ENCODE measurements at regions not wholly inside any gene's neighbourhood (a gene's known extent, or its start where the extent isn't known, plus 50 kb on each side); places are given as distances from the start of the nearest gene placed in this dataset.

DNA sequence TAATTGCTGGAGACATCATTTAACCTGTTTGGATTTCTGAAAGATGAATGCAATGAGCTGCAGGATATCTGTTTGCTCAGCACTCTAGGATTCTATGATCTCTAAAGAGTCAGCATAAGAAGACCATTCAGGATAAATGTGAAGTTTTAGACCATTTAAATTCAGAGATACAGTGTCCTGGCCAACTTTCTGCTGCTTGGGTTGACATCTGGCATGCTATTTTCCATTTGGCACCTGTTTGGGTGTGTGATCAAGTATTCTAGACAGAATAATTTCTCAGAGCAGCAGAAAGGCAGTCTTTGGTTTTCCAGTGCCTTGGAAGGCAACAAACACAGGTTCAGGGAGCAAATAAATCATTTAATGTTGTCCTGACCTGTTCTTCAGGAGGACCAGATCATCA, 144.8 kb upstream of the NDUFV2 start:
- H3K36me3 ChIP-seq: no peaks in the 10 kb centered on the region
- DNase-seq (no peak), ATAC-seq (no peak)
- no peaks in the 10 kb centered on the region for H3K4me1 ChIP-seq
- no peak overlapping the region for H3K4me3 ChIP-seq
- no peak for TF ChIP-seq CTCF (IDR thresholded peaks at IDR 0.05)
- no peak overlapping the region for H3K27ac ChIP-seq
- no peaks in the 10 kb centered on the region for H3K9me3 ChIP-seq
- H3K27me3 ChIP-seq: no peaks in the 10 kb centered on the region
- intact Hi-C loops (cut with DNase I): no loop called here

- Histone ChIP-seq H3K36me3 (no peaks in the 10 kb centered on the region), H3K4me3 (no peak overlapping the region), H3K9me3 (no peaks in the 10 kb centered on the region), H3K27me3 (no peaks in the 10 kb centered on the region), H3K27ac (no peak overlapping the region), H3K4me1 (no peaks in the 10 kb centered on the region)
- no peak for DNase-seq
- no peak for TF ChIP-seq CTCF (IDR thresholded peaks at IDR 0.05)
- no peak for ATAC-seq
- intact Hi-C loops (cut with DNase I): no loop called here
These were observed 143.8 kb upstream of the NDUFV2 start for GRCh38 chr18:8958660-8959059.

- intact Hi-C loops (cut with DNase I): no loop called here
- no peak for DNase-seq
- Histone ChIP-seq H3K4me1 (no peaks in the 10 kb centered on the region), H3K27me3 (no peaks in the 10 kb centered on the region), H3K27ac (no peak overlapping the region), H3K9me3 (no peaks in the 10 kb centered on the region), H3K36me3 (no peaks in the 10 kb centered on the region), H3K4me3 (no peak overlapping the region)
- no peak for TF ChIP-seq CTCF (IDR thresholded peaks at IDR 0.05)
- peak; percentile 51 for ATAC-seq
These were observed 142.9 kb upstream of the NDUFV2 start for GRCh38 chr18:8959551-8960135.

GRCh38 chr18:8960740-8961657, 141.5 kb upstream of the NDUFV2 start:
- no peaks in the 10 kb centered on the region for H3K36me3 ChIP-seq
- no peak for DNase-seq
- no peaks in the 10 kb centered on the region for H3K27me3 ChIP-seq
- ATAC-seq: peak; percentile 84
- TF ChIP-seq CTCF (IDR thresholded peaks at IDR 0.05): no peak
- no peaks in the 10 kb centered on the region for H3K4me1 ChIP-seq
- H3K4me3 ChIP-seq: no peak overlapping the region
- H3K9me3 ChIP-seq: no peaks in the 10 kb centered on the region
- intact Hi-C loops (cut with DNase I): no loop called here
- peak overlapping the region in 1 of 2 donors; percentile 14 for H3K27ac ChIP-seq

DNA sequence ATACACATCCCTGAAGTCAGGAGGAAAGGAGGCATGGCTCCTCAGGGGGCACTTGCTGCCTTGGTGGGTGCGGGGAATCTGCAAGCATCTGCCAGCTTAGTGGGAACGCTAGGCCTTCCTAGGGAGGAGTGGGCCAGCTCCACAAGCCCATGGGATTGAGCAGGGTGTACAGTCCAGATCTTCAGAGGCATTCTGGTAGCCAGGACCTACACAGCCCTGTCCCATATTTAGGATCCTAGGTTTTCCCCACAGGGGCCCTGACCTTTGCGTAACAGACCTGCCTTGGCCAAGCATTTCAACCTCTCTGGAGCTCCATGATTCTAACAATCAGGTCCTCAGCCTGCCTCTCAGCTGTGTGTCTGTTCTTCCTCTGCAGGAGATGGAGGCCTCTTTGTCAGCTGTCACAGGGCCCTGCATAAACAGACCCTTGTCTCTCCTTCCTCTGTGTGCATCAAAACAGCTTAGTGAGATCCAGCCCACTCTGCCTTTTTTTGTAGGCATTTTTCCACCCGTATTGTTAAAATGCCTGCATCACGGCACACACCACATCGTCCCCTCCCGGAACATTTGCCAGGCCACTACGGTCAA, 140.2 kb upstream of the NDUFV2 start:
- Histone ChIP-seq H3K36me3 (no peaks in the 10 kb centered on the region), H3K9me3 (no peaks in the 10 kb centered on the region), H3K27me3 (no peaks in the 10 kb centered on the region), H3K4me3 (no peak overlapping the region), H3K4me1 (no peaks in the 10 kb centered on the region), H3K27ac (no peak overlapping the region)
- DNase-seq: no peak
- ATAC-seq: no peak
- intact Hi-C loops (cut with DNase I): no loop called here
- TF ChIP-seq CTCF (IDR thresholded peaks at IDR 0.05): no peak
